ENCODE measurements at regions not wholly inside any gene's neighbourhood (a gene's known extent, or its start where the extent isn't known, plus 50 kb on each side); places are given as distances from the start of the nearest gene placed in this dataset.

DNA sequence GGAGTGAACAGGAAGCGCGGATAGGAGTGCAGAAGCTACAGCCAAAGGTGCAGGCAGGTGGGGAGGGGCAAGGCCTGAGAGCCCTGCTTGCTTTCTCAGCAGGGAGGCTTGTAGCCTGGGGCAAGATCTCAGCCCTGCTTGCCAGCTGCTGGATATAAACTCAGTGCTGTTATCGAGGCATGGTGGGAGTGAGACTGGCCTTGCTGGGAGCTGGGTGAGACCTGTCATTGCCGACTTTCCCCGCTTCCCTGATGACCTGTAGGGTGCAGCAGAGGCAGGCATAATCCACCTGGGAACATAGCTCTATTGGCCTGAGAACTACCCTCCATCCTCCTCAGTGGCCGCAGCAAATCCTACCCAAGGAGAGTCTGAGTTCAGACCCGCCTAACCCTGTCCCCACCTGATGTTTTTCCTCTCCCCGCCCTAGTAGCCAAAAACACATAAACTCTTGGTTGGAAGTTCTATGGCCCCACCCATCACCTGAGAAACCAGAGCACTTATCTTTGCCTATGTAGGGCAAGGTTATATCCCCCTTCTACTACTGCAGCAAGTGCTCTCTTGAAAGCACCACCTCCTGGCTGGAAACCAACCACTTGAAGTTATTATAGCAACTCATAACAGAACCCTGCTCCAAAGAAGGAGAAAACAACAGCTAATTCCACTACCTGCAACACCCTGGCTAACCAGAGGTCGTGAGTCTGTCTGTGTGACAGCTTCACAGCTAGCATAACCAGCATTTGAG is 80.7 kb downstream of the FHIP1A start:
- TF ChIP-seq YY1 (IDR thresholded peaks at IDR 0.05; ENCODE audit: extremely low read depth, insufficient replicate concordance, low read depth, low read length), result no peak
- TF ChIP-seq CTCF (IDR thresholded peaks at IDR 0.05 in 2 of 3, conservative IDR thresholded peaks at IDR 0.05 in 1 of 3; ENCODE audit: borderline replicate concordance in 1 of 3, insufficient read depth in 1 of 3, low read depth in 2 of 3, low read length in 2 of 3), result peak in 1 of 3 experiments; percentile 20; a peak in 2 of 6 replicates
- no peak for TF ChIP-seq FOSL1 (IDR thresholded peaks at IDR 0.05; ENCODE audit: low read depth)
- TF ChIP-seq, protein P1, sequence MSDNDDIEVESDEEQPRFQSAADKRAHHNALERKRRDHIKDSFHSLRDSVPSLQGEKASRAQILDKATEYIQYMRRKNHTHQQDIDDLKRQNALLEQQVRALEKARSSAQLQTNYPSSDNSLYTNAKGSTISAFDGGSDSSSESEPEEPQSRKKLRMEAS (IDR thresholded peaks at IDR 0.05), result no peak
- no peak for TF ChIP-seq EZH2 (IDR thresholded peaks at IDR 0.05)
- TF ChIP-seq JUND (IDR thresholded peaks at IDR 0.05), result no peak
- no peak for TF ChIP-seq POLR2A (IDR thresholded peaks at IDR 0.05; ENCODE audit: borderline replicate concordance, extremely low read depth, insufficient read depth, insufficient read length)
- no peak for TF ChIP-seq ELF1 (IDR thresholded peaks at IDR 0.05; ENCODE audit: borderline replicate concordance, low read depth)
- TF ChIP-seq, protein P2, sequence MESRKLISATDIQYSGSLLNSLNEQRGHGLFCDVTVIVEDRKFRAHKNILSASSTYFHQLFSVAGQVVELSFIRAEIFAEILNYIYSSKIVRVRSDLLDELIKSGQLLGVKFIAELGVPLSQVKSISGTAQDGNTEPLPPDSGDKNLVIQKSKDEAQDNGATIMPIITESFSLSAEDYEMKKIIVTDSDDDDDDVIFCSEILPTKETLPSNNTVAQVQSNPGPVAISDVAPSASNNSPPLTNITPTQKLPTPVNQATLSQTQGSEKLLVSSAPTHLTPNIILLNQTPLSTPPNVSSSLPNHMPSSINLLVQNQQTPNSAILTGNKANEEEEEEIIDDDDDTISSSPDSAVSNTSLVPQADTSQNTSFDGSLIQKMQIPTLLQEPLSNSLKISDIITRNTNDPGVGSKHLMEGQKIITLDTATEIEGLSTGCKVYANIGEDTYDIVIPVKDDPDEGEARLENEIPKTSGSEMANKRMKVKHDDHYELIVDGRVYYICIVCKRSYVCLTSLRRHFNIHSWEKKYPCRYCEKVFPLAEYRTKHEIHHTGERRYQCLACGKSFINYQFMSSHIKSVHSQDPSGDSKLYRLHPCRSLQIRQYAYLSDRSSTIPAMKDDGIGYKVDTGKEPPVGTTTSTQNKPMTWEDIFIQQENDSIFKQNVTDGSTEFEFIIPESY (IDR thresholded peaks at IDR 0.05; ENCODE audit: extremely low read depth, insufficient replicate concordance, low read length), result no peak
- TF ChIP-seq POLR2AphosphoS5 (IDR thresholded peaks at IDR 0.05; ENCODE audit: low read depth, low read length), result no peak
